RWPE2 (cell line): ENCODE measurements at regions not wholly inside any gene's neighbourhood (a gene's known extent, or its start where the extent isn't known, plus 50 kb on each side); places are given as distances from the start of the nearest gene placed in this dataset.

Source experiments
- ATAC-seq: fragments of 200-7000 bp; cut with Tn5 transposase; 3 replicates; pipeline ENCODE4 v1.9.1; 2021; ENCODE audit warnings: low read depth
- DNase-seq: peaks from one replicate; pipeline ENCODE4 v3.0.0-alpha.2; 2020; ENCODE audit warnings: low spot score
- H3K27ac ChIP-seq: fragments of 450-650 bp; 2 replicates; pipeline ENCODE4 v1.5.1; 2017; ENCODE audit warnings: mild to moderate bottlenecking; ENCODE audit not compliant: poor library complexity, severe bottlenecking
- H3K27me3 ChIP-seq: fragments of 250-450 bp; sonication (Bioruptor Pico); 2 replicates; pipeline ENCODE4 v1.5.1; 2021; ENCODE audit warnings: mild to moderate bottlenecking, moderate library complexity; ENCODE audit not compliant: insufficient read depth, poor library complexity, severe bottlenecking
- H3K36me3 ChIP-seq: fragments of 250-450 bp; sonication (Bioruptor Pico); 2 replicates; pipeline ENCODE4 v1.5.1; 2020; ENCODE audit warnings: low read depth, mild to moderate bottlenecking, moderate library complexity
- H3K4me1 ChIP-seq: fragments of 250-450 bp; sonication (Bioruptor Pico); 2 replicates; pipeline ENCODE4 v1.5.1; 2021; ENCODE audit warnings: mild to moderate bottlenecking, moderate library complexity; ENCODE audit not compliant: insufficient read depth, poor library complexity, severe bottlenecking
- H3K4me3 ChIP-seq: fragments of 250-450 bp; sonication (Bioruptor Pico); 2 replicates; pipeline ENCODE4 v1.5.1; 2021; ENCODE audit warnings: mild to moderate bottlenecking, moderate library complexity; ENCODE audit not compliant: severe bottlenecking
- H3K9me3 ChIP-seq: fragments of 250-450 bp; sonication (Bioruptor Pico); 2 replicates; pipeline ENCODE4 v1.5.1; 2021; ENCODE audit warnings: mild to moderate bottlenecking, moderate library complexity; ENCODE audit not compliant: severe bottlenecking
- CTCF ChIP-seq: fragments of 450-650 bp; IDR thresholded peaks from one replicate; pipeline ENCODE4 v1.5.1; 2017; ENCODE audit warnings: mild to moderate bottlenecking, moderate library complexity; ENCODE audit not compliant: poor library complexity, severe bottlenecking

GRCh38 chr1:232454227-232454886 lies 175.6 kb downstream of the SIPA1L2 start:
- H3K36me3 ChIP-seq: no peaks in the 10 kb centered on the region
- ATAC-seq (no peak), DNase-seq (no peak)
- no peaks in the 10 kb centered on the region for H3K4me1 ChIP-seq
- TF ChIP-seq CTCF: no peak
- no peaks in the 10 kb centered on the region for H3K9me3 ChIP-seq
- H3K4me3 ChIP-seq: no peak overlapping the region
- no peaks in the 10 kb centered on the region for H3K27me3 ChIP-seq
- H3K27ac ChIP-seq: no peak overlapping the region

- TF ChIP-seq CTCF: no peak
- Histone ChIP-seq H3K9me3 (no peaks in the 10 kb centered on the region), H3K27ac (no peak overlapping the region), H3K4me1 (no peaks in the 10 kb centered on the region), H3K27me3 (no peaks in the 10 kb centered on the region), H3K36me3 (no peaks in the 10 kb centered on the region), H3K4me3 (no peak overlapping the region)
- ATAC-seq (no peak), DNase-seq (no peak)
Measured at GRCh38 chr1:232452736-232453440, 177.0 kb downstream of the SIPA1L2 start.

GRCh38 chr1:232452117-232452516 lies 177.8 kb downstream of the SIPA1L2 start:
- DNase-seq (no peak), ATAC-seq (no peak)
- no peak for TF ChIP-seq CTCF
- Histone ChIP-seq H3K4me1 (no peaks in the 10 kb centered on the region), H3K4me3 (no peak overlapping the region), H3K27me3 (no peaks in the 10 kb centered on the region), H3K9me3 (no peaks in the 10 kb centered on the region), H3K27ac (no peak overlapping the region), H3K36me3 (no peaks in the 10 kb centered on the region)

GRCh38 chr1:232451506-232451905 lies 178.4 kb downstream of the SIPA1L2 start:
- H3K9me3 ChIP-seq: no peaks in the 10 kb centered on the region
- no peak overlapping the region for H3K27ac ChIP-seq

More at GRCh38 chr1:232451506-232451905, 178.4 kb downstream of the SIPA1L2 start:
- Histone ChIP-seq H3K27me3 (no peaks in the 10 kb centered on the region), H3K4me3 (no peak overlapping the region), H3K36me3 (no peaks in the 10 kb centered on the region), H3K4me1 (no peaks in the 10 kb centered on the region)
- no peak for ATAC-seq
- no peak for TF ChIP-seq CTCF
- no peak for DNase-seq
